ENCODE measurements at regions not wholly inside any gene's neighbourhood (a gene's known extent, or its start where the extent isn't known, plus 50 kb on each side); places are given as distances from the start of the nearest gene placed in this dataset.

DNA sequence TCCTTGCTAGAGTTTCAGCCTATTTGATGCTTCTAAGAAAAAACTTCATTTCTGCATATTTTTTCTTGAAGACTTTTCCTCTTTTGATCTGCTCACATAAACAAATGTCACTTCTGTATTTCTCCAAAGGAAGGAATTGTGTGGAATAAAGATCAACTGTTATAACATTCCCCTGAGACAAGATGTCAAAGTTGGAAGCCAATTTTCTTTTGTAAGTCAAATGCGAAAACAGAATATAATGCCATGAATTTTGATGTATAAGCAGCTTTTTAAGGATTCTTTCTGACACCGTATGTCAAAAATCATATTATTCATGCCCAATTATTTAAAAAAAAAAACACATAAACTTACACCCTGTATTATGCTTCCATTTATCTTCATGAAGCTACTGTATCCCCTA, 70.3 kb upstream of the NHSL1 start:
- peaks cover 24% of the 10 kb centered on the region for H3K79me2 ChIP-seq (ENCODE audit: insufficient read depth, low read length)
- no peaks in the 10 kb centered on the region for H3K27me3 Mint-ChIP-seq (ENCODE audit: low read depth, unreplicated experiment)
- H3K4me1 Mint-ChIP-seq (ENCODE audit: low read depth, unreplicated experiment): peaks cover 5% of the 10 kb centered on the region

DNA sequence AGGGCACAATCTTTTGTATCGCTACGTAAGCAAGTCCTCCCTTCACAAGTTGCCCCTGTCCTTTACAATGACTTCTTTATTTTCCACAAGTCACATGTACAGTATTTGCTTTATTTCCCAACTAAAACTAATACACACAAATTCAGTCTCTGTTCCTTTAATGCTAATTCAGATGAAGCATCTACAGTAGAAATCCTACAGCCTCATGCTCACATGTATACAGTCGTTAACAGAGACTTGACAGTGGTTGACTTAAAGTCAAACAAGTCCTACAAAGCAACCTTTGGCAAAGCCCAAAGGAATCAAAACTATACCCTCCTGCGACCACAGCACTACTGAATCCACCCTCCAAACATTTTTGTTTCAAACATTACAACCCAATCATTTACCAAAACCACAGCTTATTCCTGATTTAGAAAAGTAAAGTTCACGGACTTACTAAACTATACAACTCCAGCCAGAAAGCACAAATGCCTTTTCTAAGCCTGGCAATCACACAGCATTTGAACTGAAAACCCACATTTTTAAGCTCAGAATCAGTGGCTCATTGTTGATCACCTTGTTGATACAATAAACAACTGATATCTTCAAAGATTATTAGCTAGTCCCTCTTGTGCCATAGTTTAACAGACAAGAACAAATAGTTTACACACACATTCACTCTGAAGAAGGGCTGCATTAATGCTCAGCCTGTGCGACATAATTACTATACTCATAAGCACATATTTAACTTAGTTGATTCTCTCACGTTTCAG, 70.9 kb upstream of the NHSL1 start:
- Histone ChIP-seq H3K4me2 (ENCODE audit: low read length) (peak overlapping the region; percentile 92), H4K20me1 (ENCODE audit: insufficient read depth, low read length) (peaks cover 16% of the 10 kb centered on the region), H3K79me2 (ENCODE audit: insufficient read depth, low read length) (peaks cover 20% of the 10 kb centered on the region), H3K27me3 (ENCODE audit: insufficient read depth, low read length) (no peaks in the 10 kb centered on the region), H3K27ac (ENCODE audit: low read depth, low read length) (no peak overlapping the region), H2AFZ (ENCODE audit: low read depth, low read length) (no peak overlapping the region), H3K4me1 (ENCODE audit: insufficient read depth, low read length) (peaks cover 21% of the 10 kb centered on the region), H3K9ac (ENCODE audit: low read length) (peak overlapping the region; percentile 11), H3K4me3 (ENCODE audit: insufficient read depth, low read depth, low read length) (peak overlapping the region; percentile 1), H3K9me3 (ENCODE audit: insufficient read depth, low read depth, low read length) (no peaks in the 10 kb centered on the region), H3K36me3 (ENCODE audit: insufficient read depth, low read length) (no peaks in the 10 kb centered on the region)
- Mint-ChIP-seq H3K36me3 (ENCODE audit: low read depth, unreplicated experiment) (no peaks in the 10 kb centered on the region), H3K27ac (ENCODE audit: unreplicated experiment) (no peak overlapping the region), H3K4me3 (ENCODE audit: unreplicated experiment) (no peak overlapping the region), H3K9me3 (ENCODE audit: unreplicated experiment) (no peaks in the 10 kb centered on the region), H3K4me1 (ENCODE audit: low read depth, unreplicated experiment) (peaks cover 5% of the 10 kb centered on the region), H3K27me3 (ENCODE audit: low read depth, unreplicated experiment) (no peaks in the 10 kb centered on the region)
- peak; percentile 51 for DNase-seq (ENCODE audit: low read depth)
- TF ChIP-seq, protein P1, sequence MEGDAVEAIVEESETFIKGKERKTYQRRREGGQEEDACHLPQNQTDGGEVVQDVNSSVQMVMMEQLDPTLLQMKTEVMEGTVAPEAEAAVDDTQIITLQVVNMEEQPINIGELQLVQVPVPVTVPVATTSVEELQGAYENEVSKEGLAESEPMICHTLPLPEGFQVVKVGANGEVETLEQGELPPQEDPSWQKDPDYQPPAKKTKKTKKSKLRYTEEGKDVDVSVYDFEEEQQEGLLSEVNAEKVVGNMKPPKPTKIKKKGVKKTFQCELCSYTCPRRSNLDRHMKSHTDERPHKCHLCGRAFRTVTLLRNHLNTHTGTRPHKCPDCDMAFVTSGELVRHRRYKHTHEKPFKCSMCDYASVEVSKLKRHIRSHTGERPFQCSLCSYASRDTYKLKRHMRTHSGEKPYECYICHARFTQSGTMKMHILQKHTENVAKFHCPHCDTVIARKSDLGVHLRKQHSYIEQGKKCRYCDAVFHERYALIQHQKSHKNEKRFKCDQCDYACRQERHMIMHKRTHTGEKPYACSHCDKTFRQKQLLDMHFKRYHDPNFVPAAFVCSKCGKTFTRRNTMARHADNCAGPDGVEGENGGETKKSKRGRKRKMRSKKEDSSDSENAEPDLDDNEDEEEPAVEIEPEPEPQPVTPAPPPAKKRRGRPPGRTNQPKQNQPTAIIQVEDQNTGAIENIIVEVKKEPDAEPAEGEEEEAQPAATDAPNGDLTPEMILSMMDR (IDR thresholded peaks at IDR 0.05; ENCODE audit: insufficient read depth, low read depth, low read length): no peak
- TF ChIP-seq EZH2 (IDR thresholded peaks at IDR 0.05; ENCODE audit: insufficient read depth, low read length): no peak
- FAIRE-seq: no peak

More for the DNA sequence above, 70.3 kb upstream of the NHSL1 start:
- Histone ChIP-seq H3K27me3 (ENCODE audit: insufficient read depth, low read length) (no peaks in the 10 kb centered on the region), H2AFZ (ENCODE audit: low read depth, low read length) (no peak overlapping the region), H3K9ac (ENCODE audit: low read length) (peak overlapping the region; percentile 11), H3K4me1 (ENCODE audit: insufficient read depth, low read length) (peaks cover 21% of the 10 kb centered on the region), H3K4me2 (ENCODE audit: low read length) (peak overlapping the region; percentile 92), H3K9me3 (ENCODE audit: insufficient read depth, low read depth, low read length) (no peaks in the 10 kb centered on the region), H3K4me3 (ENCODE audit: insufficient read depth, low read depth, low read length) (no peak overlapping the region), H3K27ac (ENCODE audit: low read depth, low read length) (no peak overlapping the region), H4K20me1 (ENCODE audit: insufficient read depth, low read length) (peaks cover 18% of the 10 kb centered on the region), H3K36me3 (ENCODE audit: insufficient read depth, low read length) (no peaks in the 10 kb centered on the region)
- H3K4me3 Mint-ChIP-seq (ENCODE audit: unreplicated experiment): no peak overlapping the region
- H3K36me3 Mint-ChIP-seq (ENCODE audit: low read depth, unreplicated experiment): no peaks in the 10 kb centered on the region
- no peak overlapping the region for H3K27ac Mint-ChIP-seq (ENCODE audit: unreplicated experiment)
- H3K9me3 Mint-ChIP-seq (ENCODE audit: unreplicated experiment): no peaks in the 10 kb centered on the region
- TF ChIP-seq, protein P1 (IDR thresholded peaks at IDR 0.05; ENCODE audit: insufficient read depth, low read depth, low read length): no peak
- TF ChIP-seq EZH2 (IDR thresholded peaks at IDR 0.05; ENCODE audit: insufficient read depth, low read length): no peak
- DNase-seq (ENCODE audit: low read depth) (no peak), FAIRE-seq (no peak)

DNA sequence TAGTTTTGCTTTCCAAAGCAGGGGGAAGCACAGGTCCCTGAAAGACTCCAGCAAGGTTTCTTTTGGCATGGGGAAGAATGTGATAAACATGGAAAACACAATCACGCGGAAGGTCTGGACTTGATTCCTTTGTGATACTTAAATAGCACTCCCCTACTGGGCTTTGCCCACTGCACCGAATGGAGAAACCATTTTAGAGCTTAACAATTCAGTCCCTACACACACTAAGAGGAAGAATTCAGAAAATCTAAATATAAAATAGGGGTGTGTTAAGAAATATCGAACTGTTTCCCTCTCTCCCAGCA, 71.4 kb upstream of the NHSL1 start:
- Mint-ChIP-seq H3K4me1 (ENCODE audit: low read depth, unreplicated experiment) (peaks cover 5% of the 10 kb centered on the region), H3K9me3 (ENCODE audit: unreplicated experiment) (no peaks in the 10 kb centered on the region), H3K27me3 (ENCODE audit: low read depth, unreplicated experiment) (no peaks in the 10 kb centered on the region), H3K4me3 (ENCODE audit: unreplicated experiment) (no peak overlapping the region), H3K27ac (ENCODE audit: unreplicated experiment) (no peak overlapping the region), H3K36me3 (ENCODE audit: low read depth, unreplicated experiment) (no peaks in the 10 kb centered on the region)
- Histone ChIP-seq H3K4me3 (ENCODE audit: insufficient read depth, low read depth, low read length) (peak overlapping the region; percentile 1), H3K27ac (ENCODE audit: low read depth, low read length) (no peak overlapping the region), H3K4me2 (ENCODE audit: low read length) (peak overlapping the region; percentile 92), H3K27me3 (ENCODE audit: insufficient read depth, low read length) (no peaks in the 10 kb centered on the region), H3K4me1 (ENCODE audit: insufficient read depth, low read length) (peaks cover 21% of the 10 kb centered on the region), H2AFZ (ENCODE audit: low read depth, low read length) (no peak overlapping the region), H3K36me3 (ENCODE audit: insufficient read depth, low read length) (no peaks in the 10 kb centered on the region), H3K9me3 (ENCODE audit: insufficient read depth, low read depth, low read length) (no peaks in the 10 kb centered on the region), H3K79me2 (ENCODE audit: insufficient read depth, low read length) (peaks cover 20% of the 10 kb centered on the region), H3K9ac (ENCODE audit: low read length) (peak overlapping the region; percentile 11), H4K20me1 (ENCODE audit: insufficient read depth, low read length) (peaks cover 16% of the 10 kb centered on the region)
- FAIRE-seq: no peak
- no peak for DNase-seq (ENCODE audit: low read depth)
- TF ChIP-seq, protein P1 (IDR thresholded peaks at IDR 0.05; ENCODE audit: insufficient read depth, low read depth, low read length): no peak
- no peak for TF ChIP-seq EZH2 (IDR thresholded peaks at IDR 0.05; ENCODE audit: insufficient read depth, low read length)
